ENCODE measurements at regions not wholly inside any gene's neighbourhood (a gene's known extent, or its start where the extent isn't known, plus 50 kb on each side); places are given as distances from the start of the nearest gene placed in this dataset.

- DNase-seq: no peak
Observed at GRCh38 chr17:71689782-71690181, 431.0 kb upstream of the SOX9 start.

- DNase-seq: no peak
Observed at GRCh38 chr17:71699907-71700306, 420.9 kb upstream of the SOX9 start.

- no peak for DNase-seq
Observed at GRCh38 chr17:71703701-71704100, 417.1 kb upstream of the SOX9 start.

GRCh38 chr17:71709271-71709890 lies 411.4 kb upstream of the SOX9 start:
- DNase-seq: no peak

GRCh38 chr17:71709946-71710345 lies 410.9 kb upstream of the SOX9 start:
- no peak for DNase-seq

GRCh38 chr17:71710816-71711215 lies 410.0 kb upstream of the SOX9 start:
- DNase-seq: no peak

- DNase-seq: no peak
Observed at GRCh38 chr17:71713846-71714245, 407.0 kb upstream of the SOX9 start.

- DNase-seq: no peak
Observed at GRCh38 chr17:71724339-71724738, 396.5 kb upstream of the SOX9 start.

- no peak for DNase-seq
Observed at GRCh38 chr17:71725811-71726210, 395.0 kb upstream of the SOX9 start.

- no peak for DNase-seq
Observed at GRCh38 chr17:71726341-71726740, 394.5 kb upstream of the SOX9 start.

GRCh38 chr17:71727292-71727691 lies 393.5 kb upstream of the SOX9 start:
- DNase-seq: no peak

- no peak for DNase-seq
Observed at GRCh38 chr17:71727723-71728122, 393.1 kb upstream of the SOX9 start.

- DNase-seq: no peak
Observed at GRCh38 chr17:71730871-71731270, 389.9 kb upstream of the SOX9 start.

- DNase-seq: no peak
Observed at GRCh38 chr17:71735893-71736292, 384.9 kb upstream of the SOX9 start.

- no peak for DNase-seq
Observed at GRCh38 chr17:71740866-71741265, 380.0 kb upstream of the SOX9 start.

GRCh38 chr17:71741836-71742235 lies 379.0 kb upstream of the SOX9 start:
- no peak for DNase-seq

GRCh38 chr17:71748872-71749271 lies 371.9 kb upstream of the SOX9 start:
- DNase-seq: no peak

- no peak for DNase-seq
Observed at GRCh38 chr17:71753070-71753469, 367.8 kb upstream of the SOX9 start.

GRCh38 chr17:71757156-71757555 lies 363.7 kb upstream of the SOX9 start:
- no peak for DNase-seq

GRCh38 chr17:71757956-71758355 lies 362.9 kb upstream of the SOX9 start:
- DNase-seq: no peak

- no peak for DNase-seq
Observed at GRCh38 chr17:71759422-71760060, 361.3 kb upstream of the SOX9 start.

GRCh38 chr17:71760062-71760720 lies 360.6 kb upstream of the SOX9 start:
- no peak for DNase-seq

GRCh38 chr17:71762526-71762925 lies 358.3 kb upstream of the SOX9 start:
- no peak for DNase-seq

GRCh38 chr17:71764505-71764904 lies 356.3 kb upstream of the SOX9 start:
- no peak for DNase-seq

GRCh38 chr17:71765437-71765836 lies 355.4 kb upstream of the SOX9 start:
- no peak for DNase-seq

Data from CD4-positive, alpha-beta T cell treated with Interleukin-12 subunit alpha and Interleukin-12 subunit beta, for 1 hour (primary cell).